Activated CD4-positive, alpha-beta memory T cell treated with anti-CD3 and anti-CD28 coated beads, Interleukin-2, amount 10 ng/mL, durations not matched to agents 7 days and 5 days (primary cell): ENCODE measurements at regions not wholly inside any gene's neighbourhood (a gene's known extent, or its start where the extent isn't known, plus 50 kb on each side); places are given as distances from the start of the nearest gene placed in this dataset.
"Not testable (repeated sequence)": the region's sequence is repeated elsewhere in the genome, so short reads cannot be mapped to it uniquely, and the experiment has no call there.

ENCODE experiments used
- CTCF ChIA-PET: fragments of 350-600 bp; sonication (Branson Sonifier 250); formaldehyde crosslinking; loops from one replicate; lab custom pipeline; 2021; ENCODE audit warnings: antibody characterized with exemption, inconsistent platforms; lab: Charles Lee
- POLR2A ChIA-PET: fragments of 350-600 bp; sonication (Branson Sonifier 250); formaldehyde crosslinking; loops from one replicate; lab custom pipeline; 2021; ENCODE audit warnings: antibody characterized with exemption; lab: Charles Lee
- DNase-seq: peaks from one replicate; pipeline ENCODE4 v3.0.0-alpha.2; 2020
- H3K27ac Mint-ChIP-seq: one replicate; pipeline ENCODE4 v1.8.0; 2021; ENCODE audit warnings: mild to moderate bottlenecking, mixed read lengths
- H3K27me3 Mint-ChIP-seq: one replicate; pipeline ENCODE4 v1.8.0; 2021; ENCODE audit warnings: mixed read lengths
- H3K36me3 Mint-ChIP-seq: one replicate; pipeline ENCODE4 v1.8.0; 2021; ENCODE audit warnings: low read depth, mixed read lengths
- H3K4me1 Mint-ChIP-seq: one replicate; pipeline ENCODE4 v1.8.0; 2021; ENCODE audit warnings: mixed read lengths
- H3K4me3 Mint-ChIP-seq: one replicate; pipeline ENCODE4 v1.8.0; 2021; ENCODE audit warnings: mild to moderate bottlenecking, mixed read lengths
- H3K9me3 Mint-ChIP-seq: one replicate; pipeline ENCODE4 v1.8.0; 2021; ENCODE audit warnings: mixed read lengths

GRCh38 chr12:131444220-131445164 lies 266.4 kb upstream of the SFSWAP start:
- Mint-ChIP-seq H3K27me3 (no peaks in the 10 kb centered on the region), H3K4me1 (peaks cover 3% of the 10 kb centered on the region), H3K27ac (no peak overlapping the region), H3K4me3 (no peak overlapping the region), H3K36me3 (no peaks in the 10 kb centered on the region), H3K9me3 (no peaks in the 10 kb centered on the region)
- DNase-seq = no peak
- CTCF ChIA-PET = interaction anchor here (2.0 kb wide), 1 partner anchor 10 kb away, joined by 4 read pairs; no protein-coding TSS in a partner anchor
- POLR2A ChIA-PET = no interaction called here

- POLR2A ChIA-PET = no interaction called here
- H3K27me3 Mint-ChIP-seq = peaks cover 2% of the 10 kb centered on the region
- H3K9me3 Mint-ChIP-seq = no peaks in the 10 kb centered on the region
- DNase-seq = no peak
- no peak overlapping the region for H3K27ac Mint-ChIP-seq
- H3K4me3 Mint-ChIP-seq = no peak overlapping the region
- peaks cover 3% of the 10 kb centered on the region for H3K4me1 Mint-ChIP-seq
- CTCF ChIA-PET = interaction anchor here (2.0 kb wide), 1 partner anchor 9 kb away, joined by 4 read pairs; no protein-coding TSS in a partner anchor
- H3K36me3 Mint-ChIP-seq = no peaks in the 10 kb centered on the region
Measured at GRCh38 chr12:131445184-131445774, 265.6 kb upstream of the SFSWAP start.

- CTCF ChIA-PET = interaction anchor here (2.0 kb wide), 1 partner anchor 8 kb away, joined by 4 read pairs; no protein-coding TSS in a partner anchor
- H3K9me3 Mint-ChIP-seq = no peaks in the 10 kb centered on the region
- H3K4me1 Mint-ChIP-seq = peaks cover 3% of the 10 kb centered on the region
- H3K27me3 Mint-ChIP-seq = peaks cover 5% of the 10 kb centered on the region
- DNase-seq = no peak
- POLR2A ChIA-PET = no interaction called here
- no peaks in the 10 kb centered on the region for H3K36me3 Mint-ChIP-seq
- H3K27ac Mint-ChIP-seq = no peak overlapping the region
- H3K4me3 Mint-ChIP-seq = no peak overlapping the region
Measured at GRCh38 chr12:131445795-131446194, 265.1 kb upstream of the SFSWAP start.

GRCh38 chr12:131447636-131448035 lies 263.3 kb upstream of the SFSWAP start:
- POLR2A ChIA-PET, H3K4me3 Mint-ChIP-seq, CTCF ChIA-PET, H3K36me3 Mint-ChIP-seq, H3K4me1 Mint-ChIP-seq, H3K9me3 Mint-ChIP-seq, H3K27ac Mint-ChIP-seq, DNase-seq: not testable (repeated sequence)
- H3K27me3 Mint-ChIP-seq = peaks cover 17% of the 10 kb centered on the region

GRCh38 chr12:131448254-131448795 lies 262.6 kb upstream of the SFSWAP start:
- H3K4me3 Mint-ChIP-seq = no peak overlapping the region
- H3K9me3 Mint-ChIP-seq = no peaks in the 10 kb centered on the region
- H3K36me3 Mint-ChIP-seq = no peaks in the 10 kb centered on the region
- CTCF ChIA-PET = no interaction called here
- H3K4me1 Mint-ChIP-seq = no peaks in the 10 kb centered on the region
- POLR2A ChIA-PET = no interaction called here
- DNase-seq = no peak
- peaks cover 17% of the 10 kb centered on the region for H3K27me3 Mint-ChIP-seq
- H3K27ac Mint-ChIP-seq = no peak overlapping the region

GRCh38 chr12:131449027-131449426 lies 261.9 kb upstream of the SFSWAP start:
- Mint-ChIP-seq H3K27me3 (peaks cover 17% of the 10 kb centered on the region), H3K4me1 (no peaks in the 10 kb centered on the region), H3K4me3 (no peak overlapping the region), H3K36me3 (no peaks in the 10 kb centered on the region), H3K9me3 (no peaks in the 10 kb centered on the region), H3K27ac (no peak overlapping the region)
- ChIA-PET CTCF (no interaction called here), POLR2A (no interaction called here)
- no peak for DNase-seq

- Mint-ChIP-seq H3K27me3 (peaks cover 17% of the 10 kb centered on the region), H3K4me1 (no peaks in the 10 kb centered on the region), H3K9me3 (no peaks in the 10 kb centered on the region), H3K4me3 (no peak overlapping the region), H3K36me3 (no peaks in the 10 kb centered on the region), H3K27ac (no peak overlapping the region)
- ChIA-PET POLR2A (no interaction called here), CTCF (interaction anchor here (0.6 to 0.9 kb wide), 3 partner anchors 10 to 372 kb away, joined by 3 read pairs; no protein-coding TSS in a partner anchor)
- DNase-seq = peak; percentile 34
Measured at GRCh38 chr12:131452444-131452860, 258.4 kb upstream of the SFSWAP start.

GRCh38 chr12:131454418-131455217 lies 256.3 kb upstream of the SFSWAP start:
- ChIA-PET POLR2A (no interaction called here), CTCF (interaction anchor here (0.8 to 3.1 kb wide), 4 partner anchors 9 to 349 kb away, joined by 3 to 17 read pairs (median 4); no protein-coding TSS in a partner anchor)
- Mint-ChIP-seq H3K4me3 (no peak overlapping the region), H3K27me3 (peaks cover 17% of the 10 kb centered on the region), H3K27ac (no peak overlapping the region), H3K4me1 (no peaks in the 10 kb centered on the region), H3K36me3 (no peaks in the 10 kb centered on the region), H3K9me3 (no peaks in the 10 kb centered on the region)
- DNase-seq = peak; percentile 36

GRCh38 chr12:131455218-131455506 lies 255.7 kb upstream of the SFSWAP start:
- ChIA-PET CTCF (interaction anchor here (1.4 to 3.1 kb wide), 2 partner anchors 12 to 350 kb away, joined by 4 to 17 read pairs; no protein-coding TSS in a partner anchor), POLR2A (no interaction called here)
- Mint-ChIP-seq H3K4me3 (no peak overlapping the region), H3K27ac (no peak overlapping the region), H3K9me3 (no peaks in the 10 kb centered on the region), H3K4me1 (no peaks in the 10 kb centered on the region), H3K36me3 (no peaks in the 10 kb centered on the region), H3K27me3 (peaks cover 17% of the 10 kb centered on the region)
- DNase-seq = no peak

- no peaks in the 10 kb centered on the region for H3K4me1 Mint-ChIP-seq
- H3K27me3 Mint-ChIP-seq = peaks cover 16% of the 10 kb centered on the region
- H3K27ac Mint-ChIP-seq = no peak overlapping the region
- no peak overlapping the region for H3K4me3 Mint-ChIP-seq
- no peaks in the 10 kb centered on the region for H3K36me3 Mint-ChIP-seq
- CTCF ChIA-PET = interaction anchor here (3.1 kb wide), 1 partner anchor 350 kb away, joined by 17 read pairs; no protein-coding TSS in a partner anchor
- DNase-seq = no peak
- POLR2A ChIA-PET = no interaction called here
- H3K9me3 Mint-ChIP-seq = no peaks in the 10 kb centered on the region
Measured at GRCh38 chr12:131455581-131456110, 255.2 kb upstream of the SFSWAP start.

- CTCF ChIA-PET = interaction anchor here (3.1 kb wide), 1 partner anchor 351 kb away, joined by 17 read pairs; no protein-coding TSS in a partner anchor
- DNase-seq = no peak
- Mint-ChIP-seq H3K27ac (no peak overlapping the region), H3K27me3 (peaks cover 13% of the 10 kb centered on the region), H3K9me3 (no peaks in the 10 kb centered on the region), H3K4me1 (no peaks in the 10 kb centered on the region), H3K36me3 (no peaks in the 10 kb centered on the region), H3K4me3 (no peak overlapping the region)
- POLR2A ChIA-PET = no interaction called here
Measured at GRCh38 chr12:131456301-131457027, 254.4 kb upstream of the SFSWAP start.

- Mint-ChIP-seq H3K4me1 (no peaks in the 10 kb centered on the region), H3K27me3 (peaks cover 9% of the 10 kb centered on the region), H3K4me3 (no peak overlapping the region), H3K27ac (no peak overlapping the region), H3K36me3 (no peaks in the 10 kb centered on the region), H3K9me3 (no peaks in the 10 kb centered on the region)
- ChIA-PET CTCF (no interaction called here), POLR2A (no interaction called here)
- DNase-seq = no peak
Measured at GRCh38 chr12:131457028-131457310, 253.9 kb upstream of the SFSWAP start.
